ENCODE measurements at regions not wholly inside any gene's neighbourhood (a gene's known extent, or its start where the extent isn't known, plus 50 kb on each side); places are given as distances from the start of the nearest gene placed in this dataset.
"Not testable (repeated sequence)": the region's sequence is repeated elsewhere in the genome, so short reads cannot be mapped to it uniquely, and the experiment has no call there.

DNA sequence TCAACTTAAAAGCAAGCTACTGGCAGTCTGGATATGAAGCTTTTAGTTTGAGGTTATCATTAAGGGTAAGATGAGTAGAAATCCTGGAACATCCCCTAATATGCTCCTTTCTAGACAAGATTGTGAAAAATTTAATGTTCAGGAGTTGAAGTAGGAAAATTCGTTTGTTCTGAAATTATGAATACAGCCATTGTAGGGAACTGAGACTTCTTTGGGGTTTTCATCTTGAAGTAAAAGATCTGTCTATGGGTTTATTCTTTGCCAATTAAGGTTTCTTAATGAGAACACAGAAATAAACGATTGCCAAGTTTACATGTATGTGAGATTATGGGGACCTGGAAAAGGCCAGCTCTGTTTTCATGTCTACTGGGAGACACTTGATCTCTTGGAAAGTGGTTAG is 225.6 kb upstream of the MOCS1 start:
- DNase-seq (ENCODE audit: low read depth) = no peak

DNA sequence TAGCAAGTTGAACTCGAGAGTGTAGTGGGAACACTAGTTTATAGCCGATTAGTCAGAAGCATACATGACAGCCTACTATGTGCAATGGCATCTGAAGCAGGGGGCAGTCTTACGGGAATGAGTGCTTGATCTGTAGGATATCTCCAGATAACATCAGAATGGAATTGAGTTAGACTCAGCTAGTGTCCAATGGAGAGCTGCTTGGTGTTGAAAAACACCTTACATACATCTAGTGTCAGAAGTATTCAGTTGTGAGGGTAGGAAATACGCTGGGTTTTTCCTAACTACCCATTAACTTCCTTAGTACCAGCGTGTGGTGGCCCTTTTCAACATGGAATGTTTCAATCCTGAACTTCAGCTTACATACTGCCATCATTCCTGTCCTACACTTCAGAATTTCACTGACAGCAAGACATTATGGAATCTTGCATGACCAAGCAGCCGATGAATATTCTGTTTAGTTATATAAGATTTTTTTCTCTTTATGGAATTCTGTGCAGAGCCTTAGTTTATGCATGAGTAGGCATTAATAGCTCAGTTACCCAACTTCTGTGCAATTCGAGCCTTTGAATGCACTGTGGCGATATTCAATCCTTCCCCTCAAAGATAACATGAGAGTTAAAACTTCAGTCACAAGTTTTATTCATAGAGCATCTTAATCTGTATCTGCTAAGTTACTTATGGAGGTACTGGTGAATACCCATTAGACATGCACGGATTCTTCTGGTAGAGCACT is 218.6 kb upstream of the MOCS1 start:
- DNase-seq (ENCODE audit: low read depth) = no peak

DNA sequence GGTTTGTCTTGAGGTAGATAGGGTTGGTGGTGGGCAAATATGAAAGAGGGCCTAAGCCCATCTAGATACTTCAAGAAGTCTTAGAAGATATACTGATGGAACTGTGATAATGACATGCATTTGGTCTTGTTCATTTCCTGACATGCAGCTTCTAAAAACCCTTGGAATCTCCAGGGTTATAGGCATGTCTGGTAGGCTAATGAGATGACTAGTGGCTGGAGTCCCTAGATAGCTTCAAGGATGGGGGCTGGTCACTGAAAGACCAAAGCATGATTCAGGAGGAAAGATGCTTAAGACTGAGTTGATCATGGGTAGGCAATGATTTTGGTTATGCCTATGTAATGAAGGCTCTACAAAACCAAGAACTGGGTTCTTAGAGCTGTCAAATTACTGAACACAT is 217.9 kb upstream of the MOCS1 start:
- DNase-seq (ENCODE audit: low read depth) = no peak

DNA sequence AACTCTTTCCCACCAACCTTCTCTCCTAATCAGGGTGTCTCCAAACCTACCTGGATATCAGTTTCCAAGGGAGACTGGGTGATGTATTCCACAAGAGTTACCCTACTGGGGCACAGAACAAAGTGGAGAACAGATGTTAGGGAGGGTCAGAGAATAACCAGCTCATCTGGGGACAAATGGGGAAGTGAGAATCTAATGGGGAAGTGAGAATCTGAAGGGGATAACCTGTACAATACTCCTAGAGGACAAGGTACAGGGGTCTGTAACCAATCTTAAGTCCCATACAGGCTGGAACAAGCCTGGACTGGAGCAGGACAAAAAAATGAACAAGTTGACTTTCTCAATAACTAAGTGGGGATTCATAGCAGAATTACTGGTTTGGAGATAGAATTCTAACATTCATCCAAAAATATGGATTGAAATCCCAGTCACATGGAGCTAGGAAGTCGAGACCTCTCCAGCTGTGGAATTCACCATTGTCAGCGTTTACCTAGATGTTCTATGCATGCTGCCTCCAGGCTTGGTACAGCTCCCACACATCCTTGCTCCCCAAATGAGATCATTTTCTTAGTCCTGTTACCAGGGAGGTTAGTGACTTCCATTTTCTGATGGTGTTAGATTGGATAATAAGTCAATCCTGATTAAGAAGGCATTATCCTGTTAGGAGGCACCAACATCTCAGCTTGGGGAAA is 214.8 kb upstream of the MOCS1 start:
- DNase-seq (ENCODE audit: low read depth) = no peak

DNA sequence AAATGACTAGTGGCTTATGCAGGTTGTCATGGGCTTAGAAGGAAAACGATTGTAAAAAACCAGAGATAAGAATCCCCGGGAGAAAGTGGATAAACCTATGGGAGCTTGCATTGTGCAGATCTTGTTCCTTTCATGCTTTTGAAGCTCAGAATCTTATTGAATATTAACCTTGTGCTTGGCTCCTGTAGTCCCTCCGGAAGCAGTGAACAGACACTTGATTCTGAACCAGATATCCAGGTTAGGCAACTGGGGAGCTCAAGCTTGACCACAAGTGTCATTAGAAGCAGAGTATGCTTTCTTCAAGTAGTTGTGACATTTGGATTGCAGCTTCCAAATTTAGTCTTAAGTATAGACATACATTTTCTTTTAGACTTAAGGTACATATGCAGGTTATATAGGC is 212.6 kb upstream of the MOCS1 start:
- no peak for DNase-seq (ENCODE audit: low read depth)

DNA sequence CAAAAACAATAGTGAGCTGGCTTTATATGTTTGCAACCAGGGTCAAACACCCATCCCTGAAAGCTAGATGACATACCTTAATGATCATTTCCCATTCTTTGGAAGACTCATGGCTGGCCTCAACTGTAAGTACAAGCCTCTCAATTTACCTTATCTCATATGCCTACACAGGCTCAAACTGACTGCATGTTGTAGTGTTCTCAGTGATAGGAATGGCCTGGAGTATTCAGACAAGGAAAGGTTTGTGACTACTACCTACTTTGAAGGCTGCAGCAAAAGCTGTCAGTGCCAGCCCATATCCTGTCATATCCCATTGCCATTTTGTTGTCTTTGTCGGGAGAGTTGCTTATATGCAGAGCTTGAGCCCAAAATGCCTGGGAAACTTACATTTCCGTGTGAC is 205.2 kb upstream of the MOCS1 start:
- no peak for DNase-seq (ENCODE audit: low read depth)

DNA sequence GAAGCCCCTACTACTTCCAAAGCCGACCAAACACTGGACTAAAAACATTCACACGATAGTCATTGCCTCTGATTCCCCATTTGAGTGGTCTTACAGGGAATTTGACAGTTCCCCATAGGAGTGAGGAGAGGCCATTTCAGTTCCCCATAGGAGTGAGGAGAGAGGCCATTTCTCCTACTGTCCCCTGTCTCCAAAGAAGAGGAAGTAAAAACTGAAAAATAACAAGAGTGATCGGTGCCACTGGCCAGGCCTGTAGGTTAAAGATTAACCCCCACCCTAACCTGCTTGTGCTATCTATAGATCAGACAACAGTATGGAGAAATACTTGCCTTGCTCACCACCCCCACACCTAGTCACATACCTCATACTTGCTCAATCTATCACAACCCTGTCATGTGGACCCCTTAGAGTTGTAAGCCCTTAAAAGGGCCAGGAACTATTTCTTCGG is 204.0 kb upstream of the MOCS1 start:
- DNase-seq (ENCODE audit: low read depth) = no peak

DNA sequence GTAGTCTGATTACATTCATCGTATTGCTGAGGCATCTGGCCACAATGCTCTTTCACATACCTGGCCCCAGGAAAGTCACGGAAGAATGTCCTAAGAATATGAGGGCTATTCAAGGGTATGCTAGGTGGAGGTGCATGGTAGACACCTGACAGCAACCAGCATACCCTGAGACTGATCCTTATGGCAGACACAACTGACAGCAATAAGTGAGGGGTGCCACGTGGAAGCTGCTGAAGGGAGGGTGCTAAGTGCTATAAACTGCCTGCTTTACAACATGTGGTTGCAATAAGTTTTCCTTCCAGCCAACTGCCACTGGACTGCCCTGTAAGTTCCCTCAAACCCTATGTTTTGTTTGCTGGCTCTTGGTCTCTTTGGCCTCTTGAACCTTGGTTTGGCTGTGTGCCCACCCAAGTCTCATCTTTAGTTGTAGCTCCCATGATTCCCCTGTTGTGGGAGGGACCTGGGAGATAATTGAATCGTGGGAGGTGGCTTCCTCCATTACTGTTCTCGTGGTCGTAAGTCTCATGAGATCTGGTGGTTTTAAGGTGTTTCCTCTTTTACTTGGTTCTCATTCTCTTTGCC is 201.3 kb upstream of the MOCS1 start:
- DNase-seq (ENCODE audit: low read depth) = peak; percentile 1

DNA sequence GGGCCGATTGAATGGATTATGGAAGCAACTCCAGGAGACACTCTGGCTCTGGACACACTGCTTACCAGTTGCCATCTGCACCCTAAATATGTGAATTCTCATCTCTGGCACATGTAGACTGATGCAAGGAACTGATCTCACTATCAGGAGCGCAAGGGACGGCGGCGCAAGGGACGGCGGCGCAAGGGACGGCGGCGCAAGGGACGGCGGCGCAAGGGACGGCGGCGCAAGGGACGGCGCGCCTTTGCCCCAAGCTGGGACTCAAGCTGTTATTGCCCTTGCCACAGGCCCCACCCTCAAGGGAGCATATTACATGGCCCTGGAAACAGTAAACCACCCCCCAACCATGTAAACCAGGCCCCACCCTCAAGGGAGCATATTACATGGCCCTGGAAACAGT is 199.7 kb upstream of the MOCS1 start:
- DNase-seq (ENCODE audit: low read depth) = not testable (repeated sequence)

DNA sequence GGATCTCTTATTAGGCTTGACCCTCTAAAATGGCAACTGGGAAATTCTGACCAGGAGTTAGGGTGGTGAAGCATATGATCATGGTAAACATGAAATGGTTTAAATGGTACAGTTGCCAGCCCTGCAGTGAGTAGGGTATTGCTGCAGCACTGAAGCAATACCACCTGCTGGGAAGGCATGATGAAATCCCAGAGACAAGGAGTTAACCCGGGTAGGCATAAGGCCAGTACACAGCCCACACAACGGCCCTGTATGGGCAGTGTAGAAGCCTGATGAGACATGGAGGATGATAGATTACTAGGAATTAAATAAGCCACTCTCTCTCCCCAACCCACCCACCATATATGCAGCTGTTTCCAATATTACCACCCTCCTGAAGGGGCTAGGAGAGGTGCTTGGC is 197.4 kb upstream of the MOCS1 start:
- no peak for DNase-seq (ENCODE audit: low read depth)

DNA sequence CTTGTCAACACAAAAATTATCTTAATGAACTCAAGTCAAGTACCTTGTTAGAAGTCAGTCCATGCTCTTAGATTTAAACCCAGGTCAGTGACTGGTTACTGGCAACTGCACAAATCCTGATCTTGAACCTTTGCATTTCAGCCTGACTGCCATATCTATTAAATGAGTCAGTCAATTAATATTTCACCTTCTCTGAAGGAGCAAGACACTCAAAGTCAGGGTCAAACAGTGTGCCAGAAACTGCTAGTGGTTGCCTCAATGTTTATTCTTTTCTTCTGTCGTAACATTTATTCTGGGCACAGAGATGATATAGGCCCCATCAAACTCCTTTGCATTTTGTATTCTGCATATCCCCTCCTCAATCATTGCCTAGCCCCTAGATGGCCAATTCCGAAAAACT is 193.9 kb upstream of the MOCS1 start:
- no peak for DNase-seq (ENCODE audit: low read depth)

DNA sequence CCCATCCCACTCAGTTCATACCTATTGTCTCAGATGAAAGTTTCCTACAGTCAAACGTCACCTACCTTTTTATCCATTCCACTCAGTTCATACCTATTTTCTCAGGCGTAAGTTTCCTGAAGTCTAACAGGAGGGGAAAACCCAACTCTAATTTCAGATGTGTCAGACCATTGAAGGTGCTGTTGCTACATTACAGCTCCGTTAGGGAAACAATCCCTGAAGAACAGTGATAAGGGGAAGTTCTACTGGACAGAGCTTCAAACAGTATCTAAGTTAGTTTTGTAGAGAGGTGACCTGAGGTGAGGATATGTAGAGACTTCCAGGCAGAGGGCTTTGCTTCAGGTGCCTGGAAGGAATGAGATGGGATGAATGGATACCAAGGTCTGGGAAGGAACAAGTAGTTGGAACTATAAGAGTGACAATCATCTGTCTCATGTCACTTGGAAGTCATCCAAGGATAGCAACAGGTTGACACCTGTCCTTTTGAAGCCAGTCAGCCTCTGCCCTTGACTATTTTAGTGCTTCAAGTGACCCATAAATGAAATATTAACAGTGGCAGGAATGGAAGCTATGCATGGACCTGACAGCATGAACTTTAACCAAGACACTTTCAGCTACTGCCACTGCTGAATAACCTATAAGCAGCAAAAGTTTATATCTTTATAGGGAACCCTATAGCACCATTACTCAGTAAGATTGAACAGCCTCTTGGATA is 191.6 kb upstream of the MOCS1 start:
- no peak for DNase-seq (ENCODE audit: low read depth)

DNA sequence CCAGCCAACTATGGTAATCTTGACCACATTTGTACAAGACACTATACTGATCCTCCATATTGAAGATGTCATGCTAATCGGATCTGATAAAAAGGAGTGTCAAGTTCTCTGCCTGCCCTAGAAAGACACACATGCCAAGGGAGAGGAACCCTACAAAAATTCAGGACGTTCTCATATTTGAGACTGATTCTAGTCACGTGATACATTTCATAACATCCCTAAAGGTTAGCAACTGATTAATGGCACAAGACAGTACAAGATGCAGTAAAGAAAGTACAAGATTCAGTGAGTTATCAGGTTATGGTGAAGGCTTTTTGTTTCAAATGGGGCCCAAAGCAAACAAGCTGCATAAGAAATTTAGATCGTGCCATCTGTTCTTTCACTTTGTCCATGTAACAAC is 190.7 kb upstream of the MOCS1 start:
- DNase-seq (ENCODE audit: low read depth) = no peak

DNA sequence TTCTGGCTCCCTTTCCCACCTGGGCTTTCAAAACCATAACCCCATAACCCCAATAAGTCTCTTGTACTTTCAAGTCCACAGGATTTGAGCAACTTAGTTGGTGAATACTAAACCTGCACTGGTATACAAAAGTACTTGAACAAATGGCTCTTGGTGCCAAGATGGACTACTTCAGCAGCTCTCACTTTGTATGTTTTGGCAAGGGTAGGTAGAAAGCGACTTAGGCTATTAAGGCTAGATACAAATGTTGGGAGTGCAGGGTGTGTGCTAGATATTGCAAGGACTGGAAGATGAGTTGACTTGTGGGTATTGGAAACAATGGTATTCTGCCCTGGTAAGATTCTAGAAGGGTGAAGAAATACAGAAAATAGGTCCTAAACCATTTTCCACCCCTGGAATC is 182.6 kb upstream of the MOCS1 start:
- DNase-seq (ENCODE audit: low read depth) = no peak

DNA sequence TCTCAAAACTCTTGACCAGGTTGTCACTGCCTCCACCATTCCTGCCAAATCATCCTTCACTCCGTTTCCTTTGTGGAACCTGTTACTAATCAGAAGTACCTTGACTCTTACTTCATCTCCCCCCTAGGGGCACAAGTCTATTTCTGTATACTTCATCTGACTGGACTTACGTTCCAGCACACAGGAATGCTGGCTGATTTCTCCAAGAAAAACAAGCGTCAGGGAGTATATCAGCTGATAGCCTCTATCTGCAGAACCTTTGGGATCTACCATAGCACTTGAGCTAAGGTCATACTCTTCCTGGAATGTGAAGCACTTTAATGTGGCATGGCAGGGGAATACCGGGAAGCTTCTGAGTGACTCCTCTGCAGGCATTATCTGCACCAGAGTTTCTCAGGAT is 178.1 kb upstream of the MOCS1 start:
- no peak for DNase-seq (ENCODE audit: low read depth)

DNA sequence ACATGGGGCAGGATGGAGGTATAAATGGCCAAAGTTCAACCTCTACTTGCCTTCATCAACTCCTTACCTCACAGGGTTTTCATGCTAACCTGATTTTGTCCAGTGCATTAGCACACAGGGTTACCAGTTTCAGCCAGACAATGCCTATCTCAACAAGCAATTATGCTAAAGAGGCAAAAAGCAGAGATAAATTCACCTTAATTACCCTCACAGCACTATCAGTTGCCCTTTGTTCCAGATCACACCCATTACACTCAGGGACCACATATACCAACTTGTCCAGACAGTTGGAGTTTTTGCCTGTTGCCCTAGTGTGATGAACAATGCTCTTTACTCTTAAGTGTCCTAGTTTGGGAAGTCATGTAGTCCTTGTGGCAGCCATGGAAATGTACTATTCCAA is 174.5 kb upstream of the MOCS1 start:
- no peak for DNase-seq (ENCODE audit: low read depth)

DNA sequence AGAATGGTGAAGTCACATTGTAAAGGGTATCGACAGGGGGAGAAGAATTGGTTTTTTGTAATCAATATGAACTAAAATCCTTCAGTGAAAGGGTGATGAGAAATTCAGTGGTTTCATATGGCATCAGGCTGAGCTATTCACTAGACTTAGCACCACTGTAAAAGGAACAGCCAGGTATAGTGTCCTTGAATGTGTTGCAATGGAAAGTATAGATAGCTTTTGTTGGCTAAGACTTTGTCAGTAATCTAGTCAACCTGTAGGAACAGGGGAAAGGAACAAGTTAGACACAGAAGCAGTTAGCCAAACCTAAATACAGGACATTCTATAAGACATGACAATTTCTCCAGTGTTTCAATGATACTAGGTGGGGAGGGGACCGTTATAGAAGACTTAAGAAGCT is 172.6 kb upstream of the MOCS1 start:
- DNase-seq (ENCODE audit: low read depth) = no peak

DNA sequence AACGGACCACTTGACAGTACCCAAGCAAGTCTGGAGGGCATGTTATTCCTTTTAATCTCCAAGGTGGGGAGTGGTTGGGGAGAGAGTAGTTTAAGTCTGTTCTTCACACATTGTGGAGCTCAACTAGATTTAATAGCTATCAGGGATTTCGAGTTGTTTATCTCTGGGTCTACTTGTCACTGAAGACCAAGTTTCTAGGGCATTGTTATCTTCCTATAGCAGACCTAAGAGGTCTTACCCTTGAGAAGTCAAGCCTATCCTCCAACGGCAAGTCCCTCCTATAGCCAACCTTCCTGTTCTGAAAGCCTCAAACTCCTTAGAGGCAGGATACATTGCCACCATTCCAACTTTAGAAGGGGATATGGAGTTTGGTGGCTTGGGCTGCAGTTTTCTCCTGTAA is 164.5 kb upstream of the MOCS1 start:
- no peak for DNase-seq (ENCODE audit: low read depth)

DNA sequence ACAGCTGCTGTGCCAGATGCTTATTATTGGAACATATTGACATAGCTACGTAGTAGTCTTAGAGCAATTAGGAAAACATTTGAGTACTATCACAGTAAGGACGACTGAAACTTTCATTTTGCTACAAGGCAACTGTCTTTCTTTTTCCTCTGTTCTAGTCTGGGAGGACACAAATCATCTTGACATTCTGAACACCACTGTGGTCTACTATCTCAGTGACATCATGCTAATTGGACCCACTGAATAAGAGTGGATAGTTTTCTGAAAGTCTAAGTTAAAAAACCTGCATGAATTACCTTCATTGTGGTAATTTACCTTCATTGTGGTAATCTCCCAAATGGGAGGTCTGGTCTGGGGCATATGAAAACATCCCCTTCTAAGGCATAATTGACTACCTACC is 163.3 kb upstream of the MOCS1 start:
- no peak for DNase-seq (ENCODE audit: low read depth)

DNA sequence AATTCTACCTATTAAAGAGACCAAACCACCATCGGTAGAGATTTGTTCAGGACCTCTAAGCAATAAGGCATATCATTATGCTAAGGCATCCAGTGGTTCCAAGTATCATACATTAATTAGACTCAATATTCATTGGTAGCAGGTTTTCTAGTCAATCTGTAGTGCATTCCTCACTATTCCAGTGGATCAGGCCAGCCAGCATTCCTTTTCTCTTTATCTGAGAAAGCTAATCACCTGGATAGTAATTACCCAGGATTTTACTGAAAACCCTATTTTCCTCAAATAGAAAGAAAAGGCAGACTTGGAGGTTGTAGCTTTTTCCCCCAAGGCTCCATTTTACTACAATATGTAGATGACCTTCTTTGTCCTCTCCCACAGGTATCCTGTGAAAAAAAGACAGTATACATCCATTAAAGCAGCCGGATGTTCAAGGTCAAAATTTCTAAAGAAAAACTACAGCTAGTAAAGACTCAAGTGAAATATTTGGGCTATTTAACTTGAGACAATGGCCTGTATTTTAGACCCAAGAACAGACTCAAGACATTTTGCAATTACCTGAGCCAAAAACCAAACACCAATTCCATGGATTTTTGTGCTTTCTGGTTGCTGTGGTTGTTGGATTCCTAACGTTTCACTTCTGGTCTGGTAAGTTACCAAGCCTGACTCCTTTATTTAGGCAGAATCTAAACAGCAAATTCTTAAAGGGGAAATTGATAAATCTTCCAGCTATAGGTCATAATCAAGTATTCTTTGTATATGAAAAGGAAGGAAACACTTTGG is 149.1 kb upstream of the MOCS1 start:
- no peak for DNase-seq (ENCODE audit: low read depth)

DNA sequence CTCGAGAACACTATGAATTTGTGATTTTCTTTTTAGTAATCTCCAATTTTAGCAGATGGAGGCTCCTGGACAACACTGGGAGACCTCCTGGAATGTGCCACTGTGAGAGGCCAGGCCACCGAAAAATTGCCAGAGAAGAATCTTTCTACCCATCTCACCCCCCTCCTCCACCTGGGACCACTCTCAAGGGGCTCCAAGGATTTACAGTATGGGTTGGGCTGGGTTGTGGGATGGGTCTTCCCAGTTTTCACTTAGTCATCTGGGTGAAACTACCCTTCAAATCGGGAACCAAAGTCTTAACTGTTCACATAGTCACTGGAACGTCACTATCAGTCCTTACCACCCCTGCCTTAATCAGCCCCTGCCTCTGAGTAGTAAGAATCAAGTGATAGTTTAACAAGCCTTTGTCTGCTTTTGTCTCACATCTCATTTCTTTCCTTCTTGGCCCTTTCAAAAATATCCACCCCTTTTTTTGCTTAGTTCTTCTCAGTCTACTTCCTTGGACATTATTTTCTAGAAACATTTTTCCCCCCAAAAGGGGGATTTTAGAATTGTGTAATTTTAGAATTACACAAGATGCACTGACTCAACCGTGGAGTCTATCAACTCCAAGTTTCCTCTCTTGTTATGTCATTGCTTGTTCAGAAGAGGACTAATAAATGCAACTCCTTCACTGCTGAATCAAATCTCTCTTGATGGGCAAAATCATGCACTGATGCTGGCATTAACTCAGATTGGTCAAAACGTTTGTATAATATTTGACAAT is 148.2 kb upstream of the MOCS1 start:
- DNase-seq (ENCODE audit: low read depth) = no peak
